GM18519 (cell line): ENCODE measurements at regions not wholly inside any gene's neighbourhood (a gene's known extent, or its start where the extent isn't known, plus 50 kb on each side); places are given as distances from the start of the nearest gene placed in this dataset.
"Not testable (repeated sequence)": the region's sequence is repeated elsewhere in the genome, so short reads cannot be mapped to it uniquely, and the experiment has no call there.

Experiments
- ATAC-seq: cut with Tn5 transposase; IDR thresholded peaks from one replicate; pipeline ENCODE4 v1.9.1; 2021; ENCODE audit warnings: mild to moderate bottlenecking, moderate library complexity; ENCODE audit not compliant: unreplicated experiment, low FRiP score

DNA sequence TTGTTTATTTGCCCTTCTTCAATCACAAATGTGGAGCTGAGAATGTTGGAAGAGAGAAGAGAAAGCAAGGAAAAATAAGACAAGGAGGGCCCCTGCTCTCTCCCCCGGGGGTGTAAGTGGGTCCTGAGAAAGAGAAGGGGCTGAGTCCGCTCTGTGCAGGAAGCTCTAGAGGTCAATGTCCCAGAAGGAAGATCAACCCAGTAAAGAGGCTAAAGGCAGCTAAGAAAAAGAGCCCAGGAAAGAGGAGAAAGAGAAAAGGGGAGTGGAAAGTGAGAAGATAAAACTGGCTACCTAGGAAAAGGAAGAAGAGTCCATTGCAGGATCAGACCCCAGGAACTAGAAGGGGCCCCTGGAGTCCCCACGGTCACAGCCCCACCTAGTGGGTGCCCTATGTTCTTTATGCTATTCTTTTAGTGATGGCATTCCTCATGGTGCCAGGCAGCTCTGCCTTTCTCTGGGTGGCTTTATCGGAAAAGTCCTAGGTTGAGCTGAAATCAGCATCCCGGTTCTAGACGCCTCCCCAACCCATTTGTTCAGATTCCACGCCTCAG is 583.4 kb downstream of the ACTL7B start:
- ATAC-seq: no peak

DNA sequence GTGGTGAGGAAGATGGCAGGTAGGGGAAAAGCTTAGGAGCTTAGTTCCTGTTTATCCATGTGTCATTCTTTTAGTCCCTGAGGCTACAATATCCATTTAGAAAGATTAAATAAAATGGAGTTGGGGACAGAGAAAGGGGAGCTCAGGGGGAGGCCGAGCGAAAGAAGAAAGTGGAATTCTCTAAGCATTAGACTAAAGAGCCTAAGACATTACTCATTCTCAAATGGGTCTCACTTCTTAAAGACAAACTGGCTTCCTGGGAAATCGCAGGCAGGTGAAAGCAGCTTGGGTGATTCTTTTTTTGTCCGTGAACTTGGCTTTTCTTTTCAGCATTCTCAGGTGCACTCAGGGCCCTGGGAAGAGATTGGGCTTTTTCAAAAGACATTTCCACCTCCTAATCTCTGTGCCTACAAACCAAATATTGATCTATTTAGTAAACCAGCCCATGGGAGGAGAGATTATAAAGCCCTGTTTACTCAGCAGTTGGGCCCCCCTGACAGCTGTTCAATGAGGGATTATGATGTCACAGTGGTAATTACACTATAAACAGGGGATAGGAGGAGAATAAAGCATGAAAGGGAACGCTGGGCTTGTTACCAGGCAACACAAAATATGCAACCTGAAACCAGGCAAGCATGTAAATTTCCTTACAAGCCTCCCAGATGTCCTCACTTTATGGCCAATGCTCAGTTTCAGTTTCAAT is 584.0 kb downstream of the ACTL7B start:
- ATAC-seq: no peak

DNA sequence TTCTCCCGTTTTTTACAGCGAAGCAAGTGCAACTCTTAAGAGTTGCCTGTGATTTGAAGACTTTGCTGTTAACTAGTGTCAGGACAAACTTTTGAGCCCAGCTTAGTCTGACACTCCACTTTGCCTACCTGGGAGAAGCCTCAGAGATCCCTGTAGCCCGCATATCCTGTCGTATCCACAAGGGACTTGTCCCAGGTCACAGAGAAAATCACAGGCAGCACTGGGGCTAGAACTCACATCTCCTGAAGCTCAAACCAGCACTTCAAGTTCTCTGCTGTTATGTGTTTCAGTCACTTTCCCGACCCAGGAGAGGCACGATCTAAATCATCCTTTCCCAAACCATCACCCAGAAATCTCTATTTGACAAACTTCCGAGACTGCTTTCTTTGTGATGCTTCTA is 584.5 kb downstream of the ACTL7B start:
- no peak for ATAC-seq

DNA sequence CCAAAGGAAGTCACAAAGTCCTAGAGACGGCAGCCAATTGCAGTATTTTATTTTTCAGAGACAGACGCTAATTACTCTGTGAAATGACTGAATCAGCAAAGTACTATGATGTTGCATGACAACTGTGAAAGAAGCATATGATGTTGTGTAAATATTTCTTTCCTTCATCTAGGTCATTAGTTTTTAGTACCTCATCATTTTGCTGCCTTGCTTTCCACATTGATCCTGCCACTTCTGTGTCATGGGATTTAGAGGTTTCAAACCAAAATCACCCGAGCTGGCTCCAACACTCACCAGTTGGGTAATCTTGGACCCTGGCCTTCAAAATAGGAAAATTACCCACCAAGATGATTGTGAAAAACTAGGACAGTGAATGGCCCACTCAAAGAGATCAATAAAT is 585.2 kb downstream of the ACTL7B start:
- no peak for ATAC-seq

DNA sequence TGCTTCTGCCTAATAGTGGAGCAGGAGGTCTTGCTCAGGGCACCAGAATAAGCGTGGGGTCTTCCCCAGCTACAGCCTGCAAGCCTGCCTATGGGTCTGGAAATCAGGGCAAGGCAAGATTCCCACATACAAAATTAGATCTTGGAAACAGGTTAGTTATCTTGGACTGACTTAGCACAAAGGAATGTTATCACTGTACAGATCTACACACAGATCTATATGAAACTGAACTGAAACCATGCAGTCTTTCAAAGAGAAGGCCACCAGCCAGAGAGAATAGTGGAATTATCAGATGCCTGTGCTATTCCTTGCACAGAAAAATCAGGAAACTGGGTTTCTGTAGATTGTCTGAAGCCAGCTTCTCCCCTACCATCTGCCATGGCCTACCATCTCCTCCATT is 585.7 kb downstream of the ACTL7B start:
- ATAC-seq: no peak

DNA sequence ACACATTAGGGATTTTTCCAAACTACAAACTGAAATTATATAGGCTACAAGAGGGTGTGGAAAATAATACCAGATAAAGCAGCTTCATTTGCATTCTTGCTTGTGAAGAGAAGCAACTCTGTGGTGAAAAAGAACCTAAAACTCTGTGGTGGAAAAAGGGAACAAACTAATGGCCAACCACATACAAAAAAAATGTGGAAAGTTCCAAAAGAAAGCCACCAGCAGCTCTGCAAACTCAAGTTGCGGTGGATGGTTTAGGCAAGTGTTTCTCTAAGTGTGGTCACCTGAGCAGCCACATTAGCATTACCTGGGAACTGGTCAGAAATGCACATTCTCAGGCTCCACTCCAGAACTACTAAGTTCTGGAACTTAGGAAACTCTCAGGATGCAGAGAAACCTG is 586.4 kb downstream of the ACTL7B start:
- no peak for ATAC-seq

DNA sequence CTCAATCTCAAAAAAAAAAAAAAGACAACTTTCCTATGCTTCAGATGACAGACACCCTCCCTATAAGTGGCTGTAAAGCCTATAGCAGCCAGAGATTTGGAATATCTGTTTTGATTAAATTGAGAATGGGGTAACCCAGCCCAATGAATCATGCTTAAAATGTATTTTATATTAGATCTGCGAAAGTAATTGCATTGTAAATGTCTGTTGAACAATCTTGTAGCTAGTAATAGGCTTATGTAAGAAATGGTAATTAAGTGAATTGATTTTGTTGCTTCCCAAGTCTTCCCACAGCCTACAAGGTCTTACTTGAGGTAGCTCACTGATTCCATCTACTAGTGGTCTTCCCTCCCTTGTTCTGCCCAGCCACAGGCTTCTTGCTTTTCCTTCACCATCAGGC is 590.7 kb downstream of the ACTL7B start:
- ATAC-seq: no peak

DNA sequence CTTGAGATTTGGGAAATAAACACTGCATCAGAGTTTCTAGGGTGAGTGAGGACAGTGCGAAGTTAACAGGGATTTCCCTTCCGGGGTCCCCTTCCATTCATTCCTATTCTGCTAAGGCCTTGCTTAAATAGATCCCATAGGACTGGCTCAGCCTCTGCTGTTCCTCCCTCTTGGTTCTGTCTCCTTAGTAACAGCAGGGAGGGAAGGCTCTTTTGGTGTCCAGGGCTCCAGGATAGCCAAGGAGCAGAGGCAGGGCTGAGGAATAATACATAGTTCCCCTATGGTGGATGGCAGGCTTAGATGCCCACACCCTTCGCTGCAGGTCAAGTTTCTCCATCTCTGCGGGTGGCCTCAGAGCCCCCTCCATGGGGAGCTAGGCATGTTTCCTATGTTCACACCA is 591.7 kb downstream of the ACTL7B start:
- no peak for ATAC-seq

DNA sequence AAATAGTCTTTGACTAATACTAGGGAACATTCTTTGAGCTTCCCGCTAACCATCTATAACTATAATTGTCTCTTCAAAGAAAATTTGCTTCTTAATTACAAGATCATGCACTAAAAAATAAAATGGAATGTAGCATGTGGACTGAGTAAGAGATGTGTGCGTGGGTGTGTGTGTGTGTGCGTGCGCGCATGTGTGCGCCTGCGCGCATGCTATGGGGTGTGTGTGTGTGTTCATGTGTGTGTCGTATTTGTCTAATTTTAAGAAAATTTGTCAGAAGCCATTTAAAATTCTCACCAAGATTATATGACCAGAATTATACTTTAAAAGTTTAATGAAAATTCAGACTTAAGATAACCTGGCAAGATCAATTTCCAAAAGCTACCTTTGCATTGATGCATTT is 593.0 kb downstream of the ACTL7B start:
- no peak for ATAC-seq

DNA sequence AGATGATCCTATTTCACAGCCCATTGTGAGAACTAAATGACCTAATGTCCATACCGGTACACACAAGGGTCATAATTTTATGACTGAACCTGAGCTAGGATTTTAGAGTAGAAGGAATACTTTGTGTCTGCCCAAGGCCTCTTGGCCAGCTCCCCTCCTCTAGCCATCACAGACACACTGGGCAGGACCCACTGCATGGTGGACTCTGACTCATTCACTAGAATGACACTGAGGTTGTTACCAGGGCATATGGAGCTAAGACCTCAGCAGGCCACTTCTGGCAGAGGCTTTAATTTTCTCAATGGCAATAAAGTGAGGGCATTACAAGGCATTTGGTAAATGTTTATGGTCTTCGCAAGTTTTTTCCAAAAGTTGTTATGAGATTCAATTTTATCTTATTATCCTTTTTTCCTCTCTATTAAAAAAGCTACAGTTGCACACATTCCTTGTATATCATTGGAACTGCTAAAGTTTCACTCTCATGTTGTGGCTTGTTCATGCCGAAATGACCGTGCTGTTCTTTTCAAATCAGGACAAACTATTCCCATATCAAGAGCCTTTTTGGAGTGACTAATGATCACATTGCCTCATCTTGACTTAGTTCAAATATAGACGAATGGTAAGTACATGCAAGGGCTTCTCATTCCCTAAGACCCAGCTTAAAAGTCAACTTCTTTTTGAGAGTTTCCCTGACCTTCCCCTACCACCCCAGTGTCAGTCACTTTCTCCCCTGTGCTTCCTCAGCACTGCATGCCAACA is 595.7 kb downstream of the ACTL7B start:
- no peak for ATAC-seq

DNA sequence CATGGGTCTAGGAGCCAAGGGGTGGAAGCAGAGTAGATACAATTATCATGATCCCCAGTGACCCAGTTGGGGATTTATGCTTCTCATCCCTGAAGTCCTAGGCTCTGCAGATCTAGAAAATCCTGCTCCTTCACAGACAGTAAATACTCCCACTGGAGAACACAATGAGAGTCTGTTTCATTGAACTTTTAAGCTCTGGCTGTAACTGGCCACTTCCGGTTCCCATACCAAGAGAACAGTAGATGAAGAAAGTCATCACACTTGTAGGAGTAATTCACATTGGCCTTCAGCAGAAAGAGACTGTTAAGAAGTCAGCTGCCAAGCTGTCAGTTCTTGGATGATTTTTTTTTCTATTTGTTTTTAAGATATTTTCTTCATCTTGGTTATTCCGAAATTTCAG is 597.1 kb downstream of the ACTL7B start:
- ATAC-seq: no peak

DNA sequence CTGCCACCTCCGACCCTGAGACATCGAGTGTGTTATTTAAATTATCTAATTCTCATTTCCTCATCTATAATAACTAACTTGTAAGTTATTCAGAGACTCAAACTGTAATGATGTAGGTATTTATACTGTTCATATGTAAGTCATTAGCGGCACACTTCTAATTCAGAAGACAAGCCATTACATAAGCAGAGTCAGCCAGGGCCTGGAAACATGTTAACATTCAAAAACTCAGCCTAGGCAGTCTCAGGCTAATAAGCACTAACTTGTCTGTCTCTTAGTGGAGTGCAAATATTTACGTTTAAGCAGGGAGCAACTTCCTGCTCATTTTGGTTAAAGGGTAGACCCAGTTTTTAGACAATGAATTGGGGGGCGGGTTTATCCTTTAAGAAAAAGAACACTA is 598.4 kb downstream of the ACTL7B start:
- ATAC-seq: no peak

DNA sequence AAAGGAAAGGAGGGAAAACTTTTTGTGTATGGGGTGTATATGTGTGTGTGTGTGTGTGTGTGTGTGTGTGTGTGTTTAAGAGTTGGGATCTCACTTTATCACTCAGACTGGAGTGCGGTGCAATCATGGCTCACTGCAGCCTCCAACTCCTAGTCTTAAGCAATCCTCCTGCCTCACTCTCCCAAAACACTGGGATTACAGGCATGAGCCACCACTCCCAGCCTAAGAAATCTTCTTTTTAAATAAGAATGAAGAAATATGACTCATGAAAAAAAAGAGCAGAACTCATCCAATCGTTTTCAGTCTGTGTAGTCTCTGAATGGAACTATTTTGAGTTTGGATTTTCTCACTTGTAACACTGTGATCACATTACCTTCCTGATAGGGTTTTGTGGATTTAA is 601.5 kb downstream of the ACTL7B start:
- no peak for ATAC-seq

DNA sequence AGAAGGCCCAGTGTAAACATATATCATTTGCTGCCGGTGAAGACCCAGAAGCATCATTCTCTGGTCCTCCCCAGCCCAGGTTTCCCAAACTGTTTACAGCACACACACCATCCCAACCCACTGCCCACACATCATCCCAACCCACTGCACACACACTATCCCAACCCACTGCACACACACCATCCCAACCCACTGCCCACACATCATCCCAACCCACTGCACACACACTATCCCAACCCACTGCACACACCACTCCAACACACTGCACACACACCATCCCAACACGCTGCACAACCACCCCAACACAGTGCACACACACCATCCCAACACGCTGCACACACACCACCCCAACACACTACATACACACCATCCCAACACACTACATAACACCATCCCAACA is 608.4 kb downstream of the ACTL7B start:
- ATAC-seq: not testable (repeated sequence)

DNA sequence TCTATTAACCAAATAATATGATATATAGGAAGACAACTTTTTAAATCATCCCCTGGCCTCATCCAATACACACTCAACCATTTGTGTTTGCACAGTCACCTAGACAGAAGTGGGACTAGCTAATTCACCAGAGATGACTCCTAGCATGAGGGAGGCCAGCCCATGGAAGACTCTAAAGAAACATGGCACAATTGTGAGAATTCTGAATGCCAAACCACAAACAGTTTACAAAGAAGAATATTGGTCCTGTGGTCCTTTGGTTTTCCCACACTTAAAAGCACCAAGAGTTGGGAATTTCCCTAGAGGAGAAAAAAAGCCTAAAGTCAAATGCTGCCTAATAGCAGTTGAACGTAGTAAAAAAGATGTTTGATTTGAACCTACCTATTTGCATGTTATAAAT is 609.9 kb downstream of the ACTL7B start:
- no peak for ATAC-seq

DNA sequence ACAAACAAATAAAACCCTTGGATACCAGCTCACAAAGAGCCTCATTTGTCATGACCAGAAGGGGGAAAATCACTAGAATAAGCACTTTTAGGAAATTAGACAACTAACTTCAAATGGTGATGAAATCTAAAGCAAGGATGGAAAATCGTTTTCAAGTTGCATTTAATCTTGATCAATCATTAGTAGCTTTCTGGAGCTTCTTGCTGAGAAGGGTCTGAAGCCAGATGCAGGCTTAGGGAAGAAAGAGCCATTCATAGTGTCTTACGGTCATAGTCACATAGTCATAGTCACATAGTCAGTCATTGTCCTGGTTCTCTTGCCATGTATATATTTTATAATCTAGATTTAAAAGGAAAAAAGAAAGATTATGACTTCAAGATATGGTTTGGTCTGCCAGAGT is 610.5 kb downstream of the ACTL7B start:
- ATAC-seq: no peak

DNA sequence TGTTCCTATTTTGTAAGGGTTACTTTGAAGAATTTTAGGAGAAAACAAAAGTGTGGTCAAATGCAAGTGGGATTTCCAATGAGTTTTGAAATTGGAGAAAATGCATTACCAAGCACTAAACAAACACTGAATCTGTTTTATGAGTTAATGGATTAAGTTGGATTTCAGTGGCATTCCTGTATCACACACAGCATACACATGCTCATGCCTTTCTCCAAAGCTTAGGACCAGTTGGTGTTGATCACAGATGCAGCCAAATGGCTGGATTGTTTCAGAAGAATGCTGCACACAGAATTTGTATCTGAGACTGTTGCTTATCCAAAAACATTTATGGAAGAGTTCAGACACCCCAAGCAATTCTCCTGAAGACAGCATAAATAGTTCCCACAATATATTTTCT is 611.1 kb downstream of the ACTL7B start:
- ATAC-seq: no peak

DNA sequence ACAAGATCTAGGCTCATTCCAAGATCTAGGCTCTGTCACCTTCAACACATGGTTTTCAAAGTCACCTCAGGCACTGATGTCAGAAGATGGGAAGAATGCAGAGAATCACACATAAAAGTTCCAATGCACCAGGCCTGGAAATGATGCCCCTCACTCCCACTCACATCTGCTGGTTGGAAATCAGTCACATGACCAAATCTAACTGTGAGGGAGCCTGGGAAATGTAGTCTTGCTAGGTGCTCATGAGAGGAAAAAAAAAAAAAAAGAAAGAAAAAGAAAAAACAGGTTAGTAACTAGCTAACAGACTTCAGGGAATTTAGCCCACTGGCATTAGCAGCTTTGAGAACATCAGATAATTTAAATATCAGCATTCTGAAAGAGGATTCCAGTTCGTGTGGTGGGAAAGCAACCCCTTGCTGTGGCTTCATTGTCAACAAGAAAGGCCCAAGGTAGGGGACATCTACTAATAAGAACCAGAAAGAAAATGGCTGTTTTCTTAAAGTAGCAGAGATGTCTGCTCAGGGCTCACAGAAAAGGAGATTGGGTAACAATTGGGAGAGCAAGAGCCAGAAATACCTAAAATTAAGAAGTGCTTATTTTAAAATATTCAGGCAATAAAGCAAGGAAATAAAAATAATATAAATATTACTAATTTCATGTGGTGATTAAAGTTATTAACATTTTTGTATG is 614.3 kb downstream of the ACTL7B start:
- no peak for ATAC-seq

DNA sequence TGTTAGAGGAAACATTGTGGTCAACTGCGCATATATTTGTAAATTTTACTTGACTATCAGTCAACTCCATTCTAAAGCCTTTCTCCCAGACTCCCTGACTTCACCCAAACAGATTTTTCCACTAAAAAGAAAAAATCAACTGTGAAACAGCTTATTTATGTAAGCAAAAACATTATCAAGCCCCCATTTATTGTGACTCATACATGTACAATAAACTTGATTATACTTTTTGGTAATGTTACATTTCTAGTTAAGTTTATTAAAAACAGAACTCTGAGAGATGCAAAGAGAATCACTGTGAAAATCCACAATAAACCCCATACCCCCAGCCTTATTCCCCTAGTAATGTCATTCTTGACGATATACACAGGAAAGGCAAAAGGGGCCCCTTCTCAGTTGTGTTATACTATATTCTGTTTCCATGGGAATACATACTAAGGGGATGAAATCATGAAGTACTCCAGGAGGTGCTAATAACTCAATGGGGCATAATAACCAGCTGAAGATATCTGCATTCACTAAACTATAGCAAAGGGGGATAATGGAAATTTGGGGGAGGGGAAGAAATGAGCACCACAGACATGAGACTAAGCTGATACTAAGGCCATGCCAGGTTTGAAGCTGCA is 616.0 kb downstream of the ACTL7B start:
- no peak for ATAC-seq

DNA sequence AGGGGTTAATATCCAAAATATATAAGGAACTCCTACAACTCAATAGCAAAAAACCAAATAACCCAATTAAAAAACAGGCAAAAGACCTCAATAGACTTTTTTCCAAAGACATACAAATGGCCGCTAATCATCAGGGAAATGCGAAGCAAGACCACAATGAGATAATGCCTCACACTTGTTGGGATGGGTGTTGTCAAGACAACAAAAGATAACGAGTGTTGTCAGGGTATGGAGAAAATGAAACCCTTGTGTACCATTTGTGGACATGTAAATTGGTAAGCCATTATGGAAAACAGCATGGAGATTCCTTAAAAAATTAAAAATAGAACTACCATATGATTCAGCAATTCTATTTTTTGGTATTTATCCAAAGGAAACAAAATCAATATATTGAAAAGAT is 620.2 kb downstream of the ACTL7B start:
- ATAC-seq: no peak

DNA sequence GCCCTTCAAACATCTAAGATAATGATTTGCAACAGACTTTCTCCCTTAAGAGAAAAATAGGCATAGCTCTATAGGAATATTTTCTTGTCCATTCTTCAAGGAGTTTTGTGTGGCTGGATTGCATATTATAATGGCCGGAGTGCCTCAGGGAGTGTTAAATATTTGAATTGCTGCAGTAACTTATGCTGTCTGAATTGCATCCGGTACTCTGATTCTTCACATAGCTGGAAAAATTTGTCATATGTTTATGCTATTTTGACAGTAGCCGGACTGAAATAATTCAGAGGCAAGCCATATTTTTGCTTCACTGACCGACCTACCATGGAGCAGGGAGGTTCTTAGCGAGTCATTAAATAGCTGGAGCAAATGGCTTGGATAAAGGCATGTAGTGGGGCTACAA is 621.0 kb downstream of the ACTL7B start:
- no peak for ATAC-seq
